HG03159 (cell line): ENCODE measurements at regions not wholly inside any gene's neighbourhood (a gene's known extent, or its start where the extent isn't known, plus 50 kb on each side); places are given as distances from the start of the nearest gene placed in this dataset.

ENCODE experiments used
- ATAC-seq: cut with Tn5 transposase; IDR thresholded peaks from one replicate; pipeline ENCODE4 v1.9.1; 2021; ENCODE audit warnings: mild to moderate bottlenecking, moderate library complexity; ENCODE audit not compliant: unreplicated experiment

- no peak for ATAC-seq
Measured at GRCh38 chrX:26411045-26411444, 195.1 kb downstream of the MAGEB5 start.

DNA sequence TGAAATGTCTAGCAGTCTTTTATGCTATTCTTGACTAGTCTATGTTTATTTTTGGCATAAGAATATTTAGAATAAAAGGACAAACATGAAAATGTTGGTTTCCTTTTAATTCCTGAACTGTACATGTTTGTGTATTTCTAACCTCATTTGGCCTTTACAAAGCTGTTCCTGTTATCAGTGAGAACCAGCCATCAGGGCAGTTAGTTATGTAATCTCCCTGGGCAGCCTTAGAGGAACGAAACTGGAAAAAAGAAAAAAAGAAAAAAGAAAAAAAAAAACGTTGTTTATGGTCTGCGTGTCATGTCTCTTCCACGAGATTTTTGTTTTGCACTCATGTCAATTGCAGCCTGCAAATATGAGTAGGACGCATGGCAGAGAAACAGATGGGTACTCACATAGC, 193.7 kb downstream of the MAGEB5 start:
- no peak for ATAC-seq

DNA sequence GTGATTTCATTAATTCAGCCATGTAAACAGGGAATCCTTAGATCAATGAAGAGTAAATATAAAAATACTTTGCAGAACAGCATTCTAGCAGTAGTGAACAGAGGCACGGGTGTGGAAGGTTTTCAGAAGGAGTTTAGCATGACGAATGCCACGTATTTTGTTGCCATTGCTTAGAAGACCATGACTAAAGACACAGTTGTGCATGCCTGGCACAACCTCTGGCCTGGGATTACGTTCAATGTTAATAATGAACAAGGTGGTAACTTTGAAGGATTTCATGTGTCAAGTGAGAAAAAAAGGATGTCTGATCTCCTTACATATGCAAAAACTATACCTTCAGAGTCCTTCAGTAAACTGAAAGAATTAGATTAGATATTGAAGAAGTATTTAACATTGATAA, 171.9 kb downstream of the MAGEB5 start:
- no peak for ATAC-seq

GRCh38 chrX:26376037-26376708, 160.2 kb downstream of the MAGEB5 start:
- ATAC-seq, result no peak

GRCh38 chrX:26375346-26375745, 159.4 kb downstream of the MAGEB5 start:
- ATAC-seq, result no peak

DNA sequence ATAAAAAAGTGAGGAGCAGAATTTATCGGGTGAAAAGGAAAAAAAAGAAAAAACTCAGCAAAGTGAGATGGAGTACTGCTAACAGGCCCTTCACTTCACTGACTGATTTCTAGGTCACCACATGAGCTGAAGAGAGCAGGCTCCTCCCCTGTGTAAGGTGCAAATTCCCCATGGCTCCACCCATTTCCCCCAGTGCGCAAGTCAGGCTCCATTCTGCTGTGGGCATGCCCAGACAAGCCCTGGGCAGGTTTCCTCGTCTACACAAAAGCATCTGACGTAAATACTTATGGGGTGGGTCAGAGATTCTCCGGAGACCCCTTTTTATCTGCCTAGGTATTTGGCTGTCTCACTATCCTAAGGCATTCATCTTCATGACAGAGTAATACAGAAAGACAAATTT, 157.9 kb downstream of the MAGEB5 start:
- no peak for ATAC-seq

- ATAC-seq, result no peak
Measured at GRCh38 chrX:26352891-26353430, 137.0 kb downstream of the MAGEB5 start.

- no peak for ATAC-seq
Measured at GRCh38 chrX:26347171-26347570, 131.2 kb downstream of the MAGEB5 start.

DNA sequence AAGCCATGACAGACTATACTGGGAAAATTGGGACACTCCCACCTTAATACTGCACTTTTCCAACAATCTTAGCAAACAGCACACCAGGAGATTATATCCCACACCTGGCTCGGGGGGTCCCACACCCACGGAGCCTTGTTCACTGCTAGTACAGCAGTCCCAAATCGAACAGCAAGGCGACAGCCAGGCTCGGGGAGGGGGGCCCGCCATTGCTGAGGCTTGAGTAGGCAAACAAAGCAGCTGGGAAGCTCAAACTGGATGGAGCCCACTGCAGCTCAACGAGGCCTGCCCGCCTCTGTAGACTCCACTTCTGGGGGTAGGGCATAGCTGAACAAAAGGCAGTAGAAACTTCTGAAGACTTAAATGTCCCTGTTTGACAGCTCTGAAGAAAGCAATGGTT, 118.3 kb downstream of the MAGEB5 start:
- no peak for ATAC-seq

- ATAC-seq, result no peak
Measured at GRCh38 chrX:26328608-26329319, 112.8 kb downstream of the MAGEB5 start.

DNA sequence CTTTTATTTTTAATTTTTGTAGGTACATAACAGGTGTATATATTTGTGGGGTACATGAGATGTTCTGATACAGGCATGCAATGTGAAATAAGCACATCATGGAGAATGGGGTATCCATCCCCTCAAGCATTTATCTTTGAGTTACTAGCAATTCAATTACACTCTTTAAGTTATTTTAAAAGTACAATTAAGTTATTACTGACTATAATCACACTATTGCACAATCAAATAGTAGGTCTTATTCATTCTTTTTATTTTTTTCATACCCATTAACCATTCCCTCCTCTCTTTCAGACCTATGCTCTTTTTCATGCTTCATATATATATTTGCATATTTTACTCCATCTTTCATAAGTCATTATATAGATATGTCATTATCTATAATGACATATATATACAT, 93.3 kb downstream of the MAGEB5 start:
- ATAC-seq, result no peak

DNA sequence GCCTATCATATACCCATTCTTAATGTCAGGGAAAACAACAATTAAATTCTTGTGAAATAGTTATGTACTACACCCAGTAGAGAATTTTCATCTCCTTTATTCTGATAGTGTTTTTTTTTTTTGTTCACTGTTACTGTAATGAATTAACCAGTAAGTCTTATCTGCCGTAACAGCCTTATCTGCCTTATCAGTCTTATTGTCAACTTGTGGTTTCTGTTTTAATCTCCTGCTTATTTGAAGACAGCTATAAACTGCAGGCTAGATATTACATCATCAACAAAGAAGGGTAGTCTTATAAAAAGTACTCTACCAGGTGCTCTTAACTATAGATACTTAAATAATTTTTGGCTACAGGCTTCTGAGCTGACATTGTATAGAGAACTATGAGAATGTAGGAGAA, 79.5 kb downstream of the MAGEB5 start:
- ATAC-seq, result no peak

DNA sequence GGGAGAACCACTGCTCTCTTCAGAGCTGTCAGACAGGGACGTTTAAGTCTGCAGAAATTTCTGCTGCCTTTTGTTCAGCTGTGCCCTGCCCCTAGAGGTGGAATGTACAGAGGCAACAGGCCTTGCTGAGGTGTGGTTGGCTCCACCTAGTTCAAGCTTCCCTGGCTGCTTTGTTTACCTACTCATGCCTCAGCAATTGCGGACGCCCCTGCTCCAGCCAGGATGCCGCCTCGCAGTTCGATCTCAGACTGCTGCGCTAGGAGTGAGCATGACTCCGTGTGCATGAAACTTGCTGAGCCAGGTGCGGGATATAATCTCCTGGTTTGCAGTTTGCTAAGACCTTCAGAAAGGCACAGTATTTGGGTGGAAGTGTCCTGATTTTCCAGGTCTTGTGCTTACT, 70.9 kb downstream of the MAGEB5 start:
- no peak for ATAC-seq
